Vagina (tissue), 2 donors: ENCODE measurements at regions not wholly inside any gene's neighbourhood (a gene's known extent, or its start where the extent isn't known, plus 50 kb on each side); places are given as distances from the start of the nearest gene placed in this dataset.
"Not testable (repeated sequence)": the region's sequence is repeated elsewhere in the genome, so short reads cannot be mapped to it uniquely, and the experiment has no call there.

Source experiments
- POLR2A ChIP-seq, 2 donors: fragments of 450-650 bp; IDR thresholded peaks; one replicate each; pipeline ENCODE4 v1.6.1; 2017; ENCODE audit warnings: antibody characterized with exemption in 2 of 2, mild to moderate bottlenecking in 2 of 2, moderate library complexity in 2 of 2
- POLR2AphosphoS5 ChIP-seq, 2 donors: sonication (generic); formaldehyde crosslinking; IDR thresholded peaks; one replicate each; pipeline ENCODE4 v1.9.0; 2017; ENCODE audit warnings: antibody characterized with exemption in 2 of 2, mild to moderate bottlenecking in 2 of 2, low read depth in 1 of 2; ENCODE audit not compliant: insufficient read depth in 1 of 2
- TF ChIP-seq, protein P1 (sequence below), 3 experiments: fragments of 450-650 bp in 2 of 3; fragments of 200-600 bp in 1 of 3; sonication (generic) in 1 of 3; IDR thresholded peaks; one replicate each; pipeline ENCODE4 v1.5.1; 2017 to 2019; ENCODE audit warnings: antibody characterized with exemption in 3 of 3, mild to moderate bottlenecking in 2 of 3, moderate library complexity in 2 of 3

- TF ChIP-seq, protein P1, sequence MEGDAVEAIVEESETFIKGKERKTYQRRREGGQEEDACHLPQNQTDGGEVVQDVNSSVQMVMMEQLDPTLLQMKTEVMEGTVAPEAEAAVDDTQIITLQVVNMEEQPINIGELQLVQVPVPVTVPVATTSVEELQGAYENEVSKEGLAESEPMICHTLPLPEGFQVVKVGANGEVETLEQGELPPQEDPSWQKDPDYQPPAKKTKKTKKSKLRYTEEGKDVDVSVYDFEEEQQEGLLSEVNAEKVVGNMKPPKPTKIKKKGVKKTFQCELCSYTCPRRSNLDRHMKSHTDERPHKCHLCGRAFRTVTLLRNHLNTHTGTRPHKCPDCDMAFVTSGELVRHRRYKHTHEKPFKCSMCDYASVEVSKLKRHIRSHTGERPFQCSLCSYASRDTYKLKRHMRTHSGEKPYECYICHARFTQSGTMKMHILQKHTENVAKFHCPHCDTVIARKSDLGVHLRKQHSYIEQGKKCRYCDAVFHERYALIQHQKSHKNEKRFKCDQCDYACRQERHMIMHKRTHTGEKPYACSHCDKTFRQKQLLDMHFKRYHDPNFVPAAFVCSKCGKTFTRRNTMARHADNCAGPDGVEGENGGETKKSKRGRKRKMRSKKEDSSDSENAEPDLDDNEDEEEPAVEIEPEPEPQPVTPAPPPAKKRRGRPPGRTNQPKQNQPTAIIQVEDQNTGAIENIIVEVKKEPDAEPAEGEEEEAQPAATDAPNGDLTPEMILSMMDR (IDR thresholded peaks at IDR 0.05) = not testable (repeated sequence)
- TF ChIP-seq POLR2AphosphoS5 (IDR thresholded peaks at IDR 0.05; ENCODE audit: insufficient read depth in 1 of 2, low read depth in 1 of 2); POLR2A (IDR thresholded peaks at IDR 0.05): not testable (repeated sequence)
Measured at GRCh38 chr22:21187841-21188240, 142.1 kb downstream of the LRRC74B start.
